ENCODE measurements at regions not wholly inside any gene's neighbourhood (a gene's known extent, or its start where the extent isn't known, plus 50 kb on each side); places are given as distances from the start of the nearest gene placed in this dataset.
"Not testable (repeated sequence)": the region's sequence is repeated elsewhere in the genome, so short reads cannot be mapped to it uniquely, and the experiment has no call there.

- no peak for DNase-seq (ENCODE audit: low read depth in 2 of 2)
Measured at GRCh38 chr10:9452056-9452455, 1397.6 kb downstream of the GATA3 start.

GRCh38 chr10:9453871-9454270 lies 1399.4 kb downstream of the GATA3 start:
- DNase-seq (ENCODE audit: low read depth in 2 of 2) = not testable (repeated sequence)

GRCh38 chr10:9469663-9470205 lies 1415.2 kb downstream of the GATA3 start:
- no peak for DNase-seq (ENCODE audit: low read depth in 2 of 2)

GRCh38 chr10:9470581-9470980 lies 1416.1 kb downstream of the GATA3 start:
- DNase-seq (ENCODE audit: low read depth in 2 of 2) = no peak

GRCh38 chr10:9501944-9502343 lies 1447.5 kb downstream of the GATA3 start:
- no peak for DNase-seq (ENCODE audit: low read depth in 2 of 2)

GRCh38 chr10:9504227-9504626 lies 1449.7 kb downstream of the GATA3 start:
- no peak for DNase-seq (ENCODE audit: low read depth in 2 of 2)

GRCh38 chr10:9505546-9505945 lies 1451.1 kb downstream of the GATA3 start:
- no peak for DNase-seq (ENCODE audit: low read depth in 2 of 2)

GRCh38 chr10:9508606-9509005 lies 1454.1 kb downstream of the GATA3 start:
- DNase-seq (ENCODE audit: low read depth in 2 of 2) = no peak

GRCh38 chr10:9510626-9511025 lies 1456.1 kb downstream of the GATA3 start:
- no peak for DNase-seq (ENCODE audit: low read depth in 2 of 2)

- DNase-seq (ENCODE audit: low read depth in 2 of 2) = no peak
Measured at GRCh38 chr10:9515922-9516321, 1461.4 kb downstream of the GATA3 start.

- DNase-seq (ENCODE audit: low read depth in 2 of 2) = no peak
Measured at GRCh38 chr10:9535744-9536143, 1481.3 kb downstream of the GATA3 start.

GRCh38 chr10:9545073-9545472 lies 1472.6 kb upstream of the CELF2 start:
- DNase-seq (ENCODE audit: low read depth in 2 of 2) = no peak

- DNase-seq (ENCODE audit: low read depth in 2 of 2) = no peak
Measured at GRCh38 chr10:9547936-9548904, 1469.5 kb upstream of the CELF2 start.

- no peak for DNase-seq (ENCODE audit: low read depth in 2 of 2)
Measured at GRCh38 chr10:9550810-9551209, 1466.9 kb upstream of the CELF2 start.

- DNase-seq (ENCODE audit: low read depth in 2 of 2) = no peak
Measured at GRCh38 chr10:9554321-9554720, 1463.4 kb upstream of the CELF2 start.

GRCh38 chr10:9560976-9561375 lies 1456.7 kb upstream of the CELF2 start:
- no peak for DNase-seq (ENCODE audit: low read depth in 2 of 2)

- DNase-seq (ENCODE audit: low read depth in 2 of 2) = no peak
Measured at GRCh38 chr10:9561821-9562505, 1455.7 kb upstream of the CELF2 start.

- no peak for DNase-seq (ENCODE audit: low read depth in 2 of 2)
Measured at GRCh38 chr10:9577746-9578145, 1439.9 kb upstream of the CELF2 start.

GRCh38 chr10:9579110-9579705 lies 1438.5 kb upstream of the CELF2 start:
- DNase-seq (ENCODE audit: low read depth in 2 of 2) = no peak

- not testable (repeated sequence) for DNase-seq (ENCODE audit: low read depth in 2 of 2)
Measured at GRCh38 chr10:9582803-9583202, 1434.9 kb upstream of the CELF2 start.

GRCh38 chr10:9596368-9596920 lies 1421.2 kb upstream of the CELF2 start:
- no peak for DNase-seq (ENCODE audit: low read depth in 2 of 2)

- DNase-seq (ENCODE audit: low read depth in 2 of 2) = no peak
Measured at GRCh38 chr10:9602998-9603397, 1414.7 kb upstream of the CELF2 start.
